HK-2 (cell line): ENCODE measurements at regions not wholly inside any gene's neighbourhood (a gene's known extent, or its start where the extent isn't known, plus 50 kb on each side); places are given as distances from the start of the nearest gene placed in this dataset.
"Not testable (repeated sequence)": the region's sequence is repeated elsewhere in the genome, so short reads cannot be mapped to it uniquely, and the experiment has no call there.

Experiments
- DNase-seq: peaks from one replicate; pipeline ENCODE4 v3.0.0-alpha.2; 2018; ENCODE audit not compliant: unreplicated experiment

- no peak for DNase-seq
Measured at GRCh38 chr7:91459539-91459938, 195.3 kb downstream of the FZD1 start.

DNA sequence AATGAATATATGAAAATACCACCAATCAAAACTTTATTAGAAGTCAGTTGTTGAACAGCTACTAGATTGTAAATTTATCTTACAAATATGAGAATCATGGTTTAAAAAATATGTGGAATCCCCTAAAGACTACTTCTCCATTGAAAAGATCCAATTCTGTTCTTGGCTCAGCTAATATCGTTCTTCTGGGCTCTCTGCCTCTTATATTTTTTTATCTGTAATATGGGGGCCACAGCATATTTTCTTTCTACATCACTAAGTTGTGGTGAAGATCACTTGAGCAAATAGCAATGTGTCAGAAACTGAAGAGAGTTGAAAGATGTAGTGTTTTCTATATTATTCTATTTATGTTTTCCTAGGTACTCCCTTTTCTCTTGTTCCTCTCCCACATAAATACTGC lies 198.1 kb downstream of the FZD1 start:
- DNase-seq = no peak

- no peak for DNase-seq
Measured at GRCh38 chr7:91463330-91463729, 199.1 kb downstream of the FZD1 start.

- DNase-seq = no peak
Measured at GRCh38 chr7:91465595-91466061, 201.4 kb downstream of the FZD1 start.

DNA sequence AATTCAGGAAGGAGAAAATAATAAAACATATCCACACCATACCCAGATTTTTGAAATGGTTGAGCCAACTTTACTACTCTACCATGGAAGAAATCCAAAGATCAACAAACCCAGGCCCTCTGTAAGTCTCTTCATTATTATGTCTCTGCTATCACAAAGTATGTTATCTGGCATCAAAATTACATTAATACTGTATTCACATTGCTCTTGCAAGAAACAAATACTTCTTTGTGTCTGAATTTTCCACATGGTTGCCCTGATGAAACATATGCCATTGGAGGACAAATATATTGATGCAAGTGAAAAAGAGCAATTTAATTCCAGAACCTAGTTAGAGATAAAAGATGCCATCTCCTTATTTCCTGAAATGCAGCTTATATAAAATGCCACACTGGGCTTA lies 204.0 kb downstream of the FZD1 start:
- no peak for DNase-seq

- DNase-seq = no peak
Measured at GRCh38 chr7:91473619-91474018, 209.4 kb downstream of the FZD1 start.

DNA sequence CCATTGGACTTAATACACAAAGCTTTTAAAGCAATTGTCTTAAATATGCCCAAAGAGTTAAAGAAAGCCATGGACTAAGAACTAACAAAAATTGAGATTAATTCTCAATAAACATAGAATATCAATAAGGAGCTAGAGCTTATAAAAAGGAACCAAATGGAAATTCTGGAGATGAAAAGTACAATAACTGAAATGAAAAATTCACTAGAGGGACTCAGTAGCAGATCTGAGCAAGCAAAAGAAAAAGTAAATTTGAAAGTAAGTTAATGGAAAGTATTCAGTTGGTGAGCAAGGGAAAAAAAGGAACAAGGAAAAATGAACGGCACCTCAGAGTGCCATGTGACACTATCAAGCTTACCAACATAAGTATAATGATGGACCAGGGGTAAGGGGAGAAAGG lies 209.8 kb downstream of the FZD1 start:
- DNase-seq = no peak

DNA sequence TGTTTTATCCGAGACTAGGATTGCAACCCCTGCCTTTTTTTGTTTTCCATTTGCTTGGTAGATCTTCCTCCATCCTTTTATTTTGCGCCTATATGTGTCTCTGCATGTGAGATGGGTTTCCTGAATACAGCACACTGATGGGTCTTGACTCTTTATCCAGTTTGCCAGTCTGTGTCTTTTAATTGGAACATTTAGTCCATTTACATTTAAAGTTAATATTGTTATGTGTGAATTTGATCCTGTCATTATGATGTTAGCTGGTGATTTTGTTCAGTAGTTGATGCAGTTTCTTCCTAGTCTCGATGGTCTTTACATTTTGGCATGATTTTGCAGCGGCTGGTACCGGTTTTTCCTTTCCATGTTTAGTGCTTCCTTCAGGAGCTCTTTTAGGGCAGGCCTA lies 216.2 kb downstream of the FZD1 start:
- not testable (repeated sequence) for DNase-seq

GRCh38 chr7:91491868-91492267 lies 227.6 kb downstream of the FZD1 start:
- no peak for DNase-seq

DNA sequence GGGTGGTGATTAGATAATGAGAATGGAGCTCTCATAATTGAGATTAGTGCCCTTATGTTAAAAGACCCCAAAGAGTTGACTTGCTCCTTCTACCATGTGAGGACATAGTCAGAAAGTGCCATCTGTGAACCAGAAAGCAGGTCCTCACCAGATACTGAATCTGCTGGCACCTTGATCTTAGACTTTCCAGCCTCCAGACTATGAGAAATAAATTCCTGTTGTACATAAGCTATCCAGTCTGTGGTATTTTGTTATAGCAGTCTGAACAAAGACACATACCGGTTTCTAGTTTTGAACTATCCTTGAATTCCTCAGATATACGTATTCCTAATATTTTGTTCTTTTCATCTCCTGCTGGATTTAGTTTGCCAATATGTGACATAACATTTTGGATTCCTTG lies 228.1 kb downstream of the FZD1 start:
- DNase-seq = no peak

GRCh38 chr7:91492773-91493172 lies 228.5 kb downstream of the FZD1 start:
- DNase-seq = no peak

GRCh38 chr7:91494450-91494849 lies 230.2 kb downstream of the FZD1 start:
- no peak for DNase-seq

DNA sequence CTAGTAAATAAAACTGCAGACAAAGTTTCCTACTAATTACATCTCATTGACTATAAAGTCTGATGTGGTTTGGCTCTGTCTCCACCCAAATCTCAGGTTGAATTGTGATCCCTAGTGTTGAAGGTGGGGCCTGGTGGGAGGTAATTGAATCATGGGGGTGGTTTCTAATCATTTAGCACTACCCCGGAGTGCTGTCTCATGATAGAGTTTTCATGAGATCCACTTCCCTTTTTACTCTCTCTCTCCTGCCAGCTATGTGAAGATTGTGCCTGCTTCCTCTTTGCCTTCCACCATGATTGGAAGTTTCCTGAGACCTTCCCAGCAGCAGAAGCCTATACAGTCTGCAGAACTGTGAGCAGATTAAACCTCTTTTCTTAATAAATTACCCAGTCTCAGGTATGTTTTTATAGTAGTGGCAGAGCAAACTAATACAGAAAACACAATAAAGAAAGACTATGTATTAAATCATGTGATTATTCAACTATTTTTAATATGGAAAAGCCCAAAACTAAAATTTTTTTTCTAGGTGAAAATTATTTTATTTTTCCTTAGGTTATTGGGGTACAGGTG lies 232.1 kb downstream of the FZD1 start:
- no peak for DNase-seq

- DNase-seq = not testable (repeated sequence)
Measured at GRCh38 chr7:91497277-91497676, 233.0 kb downstream of the FZD1 start.

GRCh38 chr7:91503934-91504555 lies 239.8 kb downstream of the FZD1 start:
- no peak for DNase-seq

GRCh38 chr7:91504919-91505318 lies 240.7 kb downstream of the FZD1 start:
- DNase-seq = no peak

DNA sequence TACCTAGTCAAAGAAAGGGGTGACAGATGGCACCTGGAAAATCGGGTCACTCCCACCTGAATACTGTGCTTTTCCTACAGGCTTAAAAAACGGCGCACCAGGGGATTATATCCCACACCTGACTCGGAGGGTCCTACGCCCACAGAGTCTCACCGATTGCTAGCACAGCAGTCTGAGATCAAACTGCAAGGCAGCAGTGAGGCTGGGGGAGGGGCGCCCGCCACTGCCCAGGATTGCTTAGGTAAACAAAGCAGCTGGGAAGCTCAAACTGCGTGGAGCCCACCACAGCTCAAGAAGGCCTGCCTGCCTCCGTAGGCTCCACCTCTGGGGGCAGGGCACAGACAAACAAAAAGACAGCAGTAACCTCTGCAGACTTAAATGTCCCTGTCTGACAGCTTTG lies 242.7 kb downstream of the FZD1 start:
- not testable (repeated sequence) for DNase-seq

DNA sequence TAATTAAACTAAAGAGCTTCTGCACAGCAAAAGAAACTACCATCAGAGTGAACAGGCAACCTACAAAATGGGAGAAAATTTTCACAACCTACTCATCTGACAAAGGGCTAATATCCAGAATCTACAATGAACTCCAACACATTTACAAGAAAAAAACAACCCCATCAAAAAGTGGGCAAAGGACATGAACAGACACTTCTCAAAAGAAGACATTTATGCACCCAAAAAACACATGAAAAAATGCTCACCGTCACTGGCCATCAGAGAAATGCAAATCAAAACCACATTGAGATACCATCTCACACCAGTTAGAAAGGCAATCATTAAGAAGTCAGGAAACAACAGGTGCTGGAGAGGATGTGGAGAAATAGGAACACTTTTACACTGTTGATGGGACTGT lies 247.6 kb downstream of the FZD1 start:
- DNase-seq = not testable (repeated sequence)

DNA sequence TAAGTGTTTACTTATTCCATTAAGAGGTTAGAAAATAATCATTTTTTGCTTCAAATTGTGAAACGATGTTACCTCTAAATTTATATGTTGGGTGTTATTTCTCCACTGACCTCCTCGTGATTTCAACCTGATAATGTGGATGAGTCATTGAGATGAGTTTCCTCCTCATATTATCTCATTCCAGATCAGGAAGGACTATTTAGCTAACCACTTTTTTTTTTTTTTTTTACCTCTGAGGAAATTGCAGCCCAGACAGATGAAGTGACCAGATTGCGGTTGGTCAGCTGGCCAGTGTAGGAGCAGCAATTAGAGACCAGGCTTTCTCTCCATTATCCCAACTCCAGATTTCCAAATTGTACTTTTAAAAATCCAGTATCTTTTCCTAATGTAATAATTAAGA lies 248.7 kb downstream of the FZD1 start:
- DNase-seq = no peak

DNA sequence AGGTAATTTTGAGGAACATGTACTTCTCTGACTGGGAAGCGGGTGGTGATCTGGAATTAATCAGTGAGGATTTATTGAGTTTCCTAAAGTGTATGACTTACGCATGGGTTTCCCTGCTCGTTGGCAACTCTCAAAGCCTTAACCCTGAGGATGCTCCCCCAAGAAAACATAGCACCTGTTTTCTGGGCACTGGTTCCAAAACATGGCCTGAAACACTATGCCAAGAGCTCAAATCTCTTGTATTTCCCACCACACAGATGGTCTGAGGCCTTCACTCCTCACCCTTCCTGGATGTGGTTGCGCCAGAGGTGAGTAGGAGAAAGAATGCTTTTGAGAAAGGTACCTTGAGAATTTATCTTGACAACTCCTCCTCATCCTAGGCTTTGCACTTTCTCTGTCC lies 250.4 kb downstream of the FZD1 start:
- no peak for DNase-seq

- no peak for DNase-seq
Measured at GRCh38 chr7:91515961-91516360, 251.7 kb downstream of the FZD1 start.

GRCh38 chr7:91517201-91517785 lies 253.1 kb downstream of the FZD1 start:
- no peak for DNase-seq

DNA sequence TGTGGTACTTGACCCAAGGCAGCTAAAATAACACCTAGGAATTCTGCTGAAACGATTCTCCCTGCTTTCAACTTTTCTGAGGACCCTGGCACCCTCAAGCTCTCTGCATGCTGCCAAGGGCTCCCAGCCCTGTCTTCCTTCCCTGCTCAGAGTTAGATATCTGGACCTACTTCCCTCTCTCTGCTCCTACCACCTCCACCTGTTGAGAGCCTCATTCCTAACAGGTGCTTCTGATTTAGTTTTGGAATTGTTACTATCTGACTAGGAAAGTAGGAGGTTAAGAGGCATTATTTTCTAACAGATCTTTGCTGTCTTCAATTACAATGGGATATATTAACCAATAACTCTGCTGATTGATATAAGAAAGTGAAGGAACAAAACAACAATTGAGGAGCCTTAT lies 253.8 kb downstream of the FZD1 start:
- DNase-seq = no peak
